GM18519 (cell line): ENCODE measurements at regions not wholly inside any gene's neighbourhood (a gene's known extent, or its start where the extent isn't known, plus 50 kb on each side); places are given as distances from the start of the nearest gene placed in this dataset.

Experiments used
- ATAC-seq: cut with Tn5 transposase; IDR thresholded peaks from one replicate; pipeline ENCODE4 v1.9.1; 2021; ENCODE audit warnings: mild to moderate bottlenecking, moderate library complexity; ENCODE audit not compliant: unreplicated experiment, low FRiP score

GRCh38 chr4:111450867-111451266 lies 694.4 kb upstream of the FAM241A start:
- ATAC-seq: no peak

GRCh38 chr4:111453216-111453615 lies 692.0 kb upstream of the FAM241A start:
- no peak for ATAC-seq

- ATAC-seq: no peak
These were observed 690.3 kb upstream of the FAM241A start for GRCh38 chr4:111454961-111455360.

- ATAC-seq: no peak
These were observed 680.8 kb upstream of the FAM241A start for GRCh38 chr4:111464251-111465045.

DNA sequence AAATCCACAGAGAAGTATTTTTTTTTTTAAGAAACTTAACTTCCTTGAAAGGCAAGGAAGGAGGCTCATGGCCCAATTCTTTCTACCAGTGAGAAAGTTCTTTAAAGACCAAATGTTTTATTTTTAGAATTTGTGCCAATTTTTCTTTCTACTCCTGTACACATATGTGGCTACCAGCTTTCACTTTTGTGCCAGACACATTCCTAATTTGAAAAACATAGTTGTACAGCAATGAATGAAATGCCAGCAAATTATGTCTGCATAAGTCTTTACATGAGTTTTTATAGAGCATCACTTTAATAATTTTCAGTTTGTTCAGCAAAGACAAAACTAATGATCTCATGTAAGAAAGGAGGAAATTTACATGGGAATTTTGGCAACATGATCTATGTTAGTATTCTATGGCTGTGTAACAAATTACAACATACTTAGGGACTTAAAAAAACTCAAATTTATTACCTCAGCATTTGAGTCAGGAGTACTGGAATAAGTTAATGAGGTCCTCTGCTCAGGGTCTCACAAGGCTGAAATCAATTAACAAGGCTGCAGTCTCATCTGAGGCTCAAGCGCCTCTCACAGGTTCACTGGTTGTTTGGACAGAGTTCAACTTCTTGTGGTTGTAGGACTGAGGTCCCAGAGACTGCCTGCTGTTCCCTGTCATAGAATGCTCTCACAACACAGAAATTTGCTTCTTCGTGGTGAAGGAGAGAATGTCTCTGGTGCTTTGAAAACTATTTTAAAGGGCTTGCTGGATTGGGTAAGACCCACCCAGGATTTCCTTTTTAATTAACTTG lies 678.2 kb upstream of the FAM241A start:
- no peak for ATAC-seq

GRCh38 chr4:111475001-111475400 lies 670.3 kb upstream of the FAM241A start:
- ATAC-seq: no peak

GRCh38 chr4:111475666-111476065 lies 669.6 kb upstream of the FAM241A start:
- ATAC-seq: no peak

DNA sequence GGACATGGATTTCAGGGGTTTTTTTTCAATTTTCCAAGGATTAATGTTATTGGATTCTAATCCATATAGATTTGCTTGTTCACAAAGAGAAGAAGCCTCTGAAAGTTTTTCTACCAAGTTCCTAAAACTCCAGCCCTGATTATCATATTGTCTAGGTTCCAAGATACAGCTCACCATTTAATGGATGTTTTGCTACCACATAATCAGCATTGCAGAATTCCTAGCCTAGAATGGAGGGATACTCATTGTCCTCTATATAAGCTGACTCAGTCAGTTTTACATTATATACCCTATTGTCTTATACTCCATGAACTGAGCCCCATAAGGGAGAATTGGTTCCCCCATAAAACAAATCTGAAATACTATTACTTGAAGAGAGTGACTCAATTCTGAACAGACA lies 664.7 kb upstream of the FAM241A start:
- ATAC-seq: no peak

GRCh38 chr4:111483375-111484169 lies 661.7 kb upstream of the FAM241A start:
- ATAC-seq: no peak

- no peak for ATAC-seq
These were observed 652.8 kb upstream of the FAM241A start for GRCh38 chr4:111492496-111492895.

- no peak for ATAC-seq
These were observed 650.8 kb upstream of the FAM241A start for GRCh38 chr4:111494471-111494870.

GRCh38 chr4:111494971-111495370 lies 650.3 kb upstream of the FAM241A start:
- ATAC-seq: no peak

GRCh38 chr4:111499291-111499690 lies 646.0 kb upstream of the FAM241A start:
- ATAC-seq: no peak

- no peak for ATAC-seq
These were observed 645.5 kb upstream of the FAM241A start for GRCh38 chr4:111499706-111500105.

DNA sequence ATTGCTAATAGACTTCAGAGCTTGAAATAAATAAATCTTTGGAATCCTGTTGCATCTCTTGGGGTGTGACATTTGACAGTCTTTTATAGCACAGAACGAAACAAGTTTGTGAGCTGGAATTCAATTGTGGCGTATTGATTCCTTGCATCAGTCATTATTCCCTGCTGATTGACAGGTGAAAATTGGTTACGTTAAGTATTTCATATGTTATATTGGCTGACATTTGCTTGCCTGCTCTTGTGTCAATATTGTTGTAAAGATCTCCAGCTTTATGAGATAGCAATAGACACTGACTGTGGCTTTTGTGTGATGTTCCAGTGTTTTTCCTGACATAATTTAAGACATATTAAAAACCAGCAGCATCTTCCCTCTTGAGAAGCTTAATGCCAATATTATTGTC lies 644.4 kb upstream of the FAM241A start:
- no peak for ATAC-seq

- ATAC-seq: no peak
These were observed 643.3 kb upstream of the FAM241A start for GRCh38 chr4:111501946-111502345.

DNA sequence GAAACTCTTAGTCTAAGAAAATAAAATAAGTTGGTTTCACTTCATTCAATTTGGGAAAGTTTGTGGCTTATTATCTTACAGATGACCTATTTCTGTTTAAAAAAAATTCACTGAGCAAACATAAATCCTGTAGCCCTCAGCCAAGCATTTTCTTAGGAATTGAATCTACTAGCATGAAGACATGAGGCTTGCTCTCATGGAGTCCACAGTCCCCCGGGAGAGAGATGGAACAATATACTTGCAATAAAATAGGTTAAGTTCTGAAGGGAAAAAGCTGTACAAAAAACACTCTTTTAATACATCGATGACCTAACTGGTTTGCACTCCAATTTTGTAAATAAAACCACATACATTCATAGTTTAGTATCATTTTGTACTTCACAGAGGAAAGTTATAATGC lies 642.6 kb upstream of the FAM241A start:
- no peak for ATAC-seq

DNA sequence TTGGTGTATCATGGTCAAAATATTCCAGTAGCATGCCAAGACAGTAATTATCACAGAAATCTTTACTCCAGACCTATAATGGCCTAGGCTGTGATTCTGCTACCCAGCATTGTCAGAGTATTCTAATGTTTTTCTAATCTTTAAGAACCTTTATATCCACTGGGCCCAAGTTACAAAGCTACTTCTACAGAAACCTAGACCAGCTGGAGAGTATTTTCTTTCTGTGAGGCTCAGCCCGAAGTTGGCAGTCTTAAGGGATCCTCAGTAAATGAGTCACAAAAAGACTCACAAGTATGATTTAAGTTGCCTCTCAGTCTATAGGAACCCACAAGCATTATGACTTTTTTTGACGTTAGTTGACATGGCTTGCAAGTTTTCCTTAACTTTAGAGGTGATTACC lies 638.5 kb upstream of the FAM241A start:
- no peak for ATAC-seq

DNA sequence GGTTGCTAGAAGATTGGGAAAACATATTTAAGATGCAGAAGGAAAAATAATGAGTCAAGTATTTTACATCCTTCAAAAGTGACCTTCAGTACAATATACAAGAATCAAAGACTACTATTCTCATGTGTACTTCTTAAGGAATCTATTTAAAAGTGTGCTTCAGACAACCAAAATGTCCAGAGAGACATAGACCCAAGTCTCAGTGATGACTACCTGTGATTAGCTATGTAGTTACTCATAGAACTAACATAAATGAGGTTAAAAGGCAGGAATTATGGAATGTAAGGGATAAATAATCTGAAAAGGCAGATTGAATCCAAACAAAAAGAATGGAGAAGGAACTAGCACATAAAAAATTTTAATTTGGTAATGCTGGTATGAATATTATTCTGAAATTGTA lies 634.7 kb upstream of the FAM241A start:
- no peak for ATAC-seq

- no peak for ATAC-seq
These were observed 633.0 kb upstream of the FAM241A start for GRCh38 chr4:111512081-111512783.
